HG03095 (cell line): ENCODE measurements at regions not wholly inside any gene's neighbourhood (a gene's known extent, or its start where the extent isn't known, plus 50 kb on each side); places are given as distances from the start of the nearest gene placed in this dataset.
"Not testable (repeated sequence)": the region's sequence is repeated elsewhere in the genome, so short reads cannot be mapped to it uniquely, and the experiment has no call there.

ENCODE experiments used
- ATAC-seq: cut with Tn5 transposase; IDR thresholded peaks from one replicate; pipeline ENCODE4 v1.9.1; 2021; ENCODE audit warnings: moderate library complexity; ENCODE audit not compliant: unreplicated experiment

DNA sequence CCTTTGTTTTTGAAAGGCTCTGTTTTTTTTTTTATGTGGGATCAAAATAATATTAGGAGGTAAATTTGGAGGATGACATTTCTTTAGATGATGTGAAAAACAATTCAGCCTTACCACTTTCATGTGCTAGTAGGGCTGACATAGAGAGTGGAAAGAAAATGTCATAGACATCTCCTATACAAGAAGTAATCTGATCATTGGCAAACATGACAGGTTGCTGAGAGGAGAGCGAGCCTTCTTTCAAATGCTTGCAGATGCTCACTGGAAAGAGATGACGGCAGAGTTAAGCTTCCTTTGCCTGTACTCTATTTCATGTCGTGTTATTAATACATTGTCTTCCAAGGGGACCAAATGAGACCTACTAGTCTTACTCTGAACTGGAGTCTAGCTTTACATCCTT lies 160.1 kb upstream of the DAP start:
- no peak for ATAC-seq

DNA sequence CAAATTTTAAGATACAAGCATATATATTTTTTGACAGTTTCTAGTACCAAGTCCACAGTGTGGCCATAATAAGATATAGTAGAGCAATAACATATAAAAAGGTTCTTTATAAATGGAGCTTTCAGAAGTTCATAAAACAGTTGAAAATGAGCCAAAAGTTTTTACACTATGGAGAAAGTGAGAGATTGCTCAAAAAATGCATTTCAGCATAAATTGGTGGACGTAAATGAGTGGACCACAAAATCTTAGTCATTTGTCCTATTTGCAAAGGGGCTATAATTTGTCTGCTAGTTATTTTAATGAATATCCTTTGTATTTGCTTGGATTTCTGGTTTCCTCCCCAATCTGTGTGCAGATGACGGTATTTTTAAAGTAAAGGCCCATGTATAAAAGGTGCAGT lies 159.4 kb upstream of the DAP start:
- no peak for ATAC-seq

DNA sequence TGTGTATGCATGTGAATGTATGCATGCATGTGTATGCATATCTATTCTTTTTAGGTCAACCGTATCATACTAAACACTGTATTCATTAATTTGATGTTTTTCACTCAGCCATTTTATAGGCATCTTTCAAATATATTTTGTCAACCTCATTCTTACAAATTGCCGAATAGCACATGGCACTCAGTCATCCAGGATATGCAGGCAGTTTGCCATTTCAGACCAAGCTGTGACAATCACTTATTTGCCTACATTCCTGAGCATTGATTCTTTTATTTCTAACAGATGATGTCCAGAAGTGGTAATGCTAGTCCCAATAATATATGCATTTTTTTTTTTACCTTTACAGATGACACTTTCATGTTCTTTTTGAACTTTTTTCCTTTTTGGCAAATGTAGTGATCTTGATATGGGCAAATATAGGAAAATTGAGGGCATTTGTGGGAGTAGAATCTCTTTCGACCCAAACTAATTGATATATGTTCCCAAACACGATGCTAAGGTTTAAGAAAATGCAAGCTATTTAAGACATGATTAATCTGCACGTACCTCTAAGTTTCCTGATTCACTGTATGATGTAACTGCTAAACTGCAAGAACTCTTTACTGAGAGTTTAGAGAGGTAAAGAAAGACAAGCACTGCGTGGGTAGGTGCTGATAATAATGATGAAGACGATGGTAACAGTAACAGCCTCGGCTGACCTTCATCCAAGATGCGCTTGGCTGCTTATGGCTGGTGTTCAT lies 153.9 kb upstream of the DAP start:
- no peak for ATAC-seq

DNA sequence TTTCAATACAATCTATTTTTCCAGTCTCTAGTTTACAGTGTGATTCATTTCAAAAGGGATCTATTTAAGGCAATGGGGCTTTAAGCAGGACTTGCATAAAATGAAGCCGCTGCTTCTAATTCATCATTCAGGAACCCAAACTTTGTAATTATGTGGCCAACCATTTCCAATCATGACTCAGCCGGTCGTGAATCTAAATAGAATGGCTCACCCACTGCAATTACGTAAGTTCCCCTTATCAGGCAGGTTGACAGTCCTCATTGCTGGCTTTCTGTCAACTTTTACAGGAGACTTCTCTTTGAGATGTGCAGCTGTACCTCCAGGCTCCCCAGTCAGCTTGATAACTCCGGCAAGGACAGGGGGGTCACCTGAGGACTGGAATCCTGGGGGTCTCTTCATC lies 152.8 kb upstream of the DAP start:
- no peak for ATAC-seq

DNA sequence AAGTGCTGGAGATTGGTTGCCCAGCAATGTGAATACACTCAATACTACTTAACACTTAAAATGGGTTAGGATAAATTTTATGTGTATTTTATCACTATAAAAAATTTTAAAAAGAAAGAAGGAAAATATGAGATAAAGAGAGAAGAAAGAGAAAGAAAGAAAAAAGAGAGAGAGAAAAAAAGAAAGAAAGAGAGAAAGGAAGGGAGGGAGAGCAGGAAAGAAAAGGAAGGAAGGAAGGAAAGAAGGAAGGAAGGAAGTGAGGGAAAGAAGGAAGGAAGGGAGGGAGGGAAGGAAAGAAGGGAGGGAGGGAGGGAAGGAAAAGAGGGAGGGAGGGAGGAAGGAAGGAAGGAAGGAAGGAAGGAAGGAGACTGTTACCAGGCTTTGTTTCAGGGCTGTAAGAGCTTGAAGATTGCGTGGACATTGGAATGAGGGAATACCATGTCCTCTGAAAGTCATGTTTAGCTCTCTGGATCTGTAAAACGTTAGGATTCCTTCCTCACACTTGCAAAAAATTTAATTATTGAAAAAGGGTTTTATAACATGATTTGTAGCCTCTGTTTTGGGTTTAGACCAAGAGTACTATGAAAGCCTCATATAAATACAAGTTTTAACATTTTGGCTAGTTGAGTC lies 152.3 kb upstream of the DAP start:
- no peak for ATAC-seq

DNA sequence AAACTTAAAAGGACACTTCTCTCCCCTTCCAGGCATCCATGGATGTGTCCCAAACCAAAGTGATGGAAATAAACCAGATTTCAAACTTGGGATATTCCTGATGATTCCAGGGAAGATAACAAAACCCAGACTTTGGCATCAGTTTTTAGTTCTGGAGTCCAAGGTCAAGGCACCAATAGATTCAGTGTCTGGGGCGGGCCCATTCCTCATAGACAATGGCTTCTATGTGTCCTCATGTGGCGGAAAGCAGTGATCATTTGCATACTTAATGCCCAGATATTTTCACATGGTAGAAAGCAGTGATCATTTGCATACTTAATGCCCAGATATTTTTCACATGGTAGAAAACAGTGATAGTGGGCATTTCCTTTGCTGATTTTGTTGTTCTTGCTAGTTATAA lies 151.4 kb upstream of the DAP start:
- ATAC-seq: no peak

DNA sequence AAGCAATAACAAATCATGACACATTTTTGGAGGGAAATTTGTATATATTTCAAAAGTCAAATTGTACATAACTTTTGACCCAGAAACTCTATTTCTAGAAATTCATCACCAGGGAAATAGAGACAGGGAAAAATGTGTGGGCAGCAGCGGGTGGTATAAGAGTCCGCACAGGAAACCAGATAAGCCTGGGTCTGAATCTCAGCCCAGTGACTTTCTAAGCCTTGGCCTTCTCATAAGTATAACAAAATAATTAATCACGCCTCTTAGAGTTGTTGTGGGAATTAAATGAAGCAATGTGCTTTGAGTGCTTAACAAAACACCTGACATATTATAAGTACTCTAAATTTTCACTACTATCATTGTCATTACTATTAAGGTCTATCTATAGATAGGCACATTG lies 149.2 kb upstream of the DAP start:
- no peak for ATAC-seq

DNA sequence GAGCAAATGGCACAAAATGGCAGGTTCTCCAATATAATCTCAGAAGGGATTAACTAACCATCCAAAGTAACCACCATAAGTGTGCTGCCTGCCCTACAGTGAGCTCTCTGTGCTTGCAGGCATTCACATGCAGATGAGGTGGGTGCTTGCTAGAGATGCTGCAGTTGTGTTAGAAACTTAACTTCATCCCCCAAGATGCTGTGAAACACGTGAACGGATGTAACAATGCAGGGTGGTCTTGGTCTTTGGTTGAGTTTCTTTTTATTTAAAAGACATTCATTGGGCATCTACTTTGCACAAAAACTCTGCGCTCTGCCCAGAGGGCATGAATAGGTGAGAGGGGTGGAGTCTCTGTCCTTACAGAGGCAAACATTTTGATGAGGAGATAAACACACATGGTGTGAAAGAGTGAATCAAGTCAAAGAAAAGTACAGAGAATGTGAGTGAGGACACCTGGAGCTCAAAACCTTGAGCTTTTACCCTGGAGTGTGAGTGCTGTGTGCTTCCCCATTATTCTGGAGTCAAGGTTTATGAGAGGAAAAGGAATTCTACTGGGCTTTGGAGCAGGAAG lies 143.9 kb upstream of the DAP start:
- no peak for ATAC-seq

DNA sequence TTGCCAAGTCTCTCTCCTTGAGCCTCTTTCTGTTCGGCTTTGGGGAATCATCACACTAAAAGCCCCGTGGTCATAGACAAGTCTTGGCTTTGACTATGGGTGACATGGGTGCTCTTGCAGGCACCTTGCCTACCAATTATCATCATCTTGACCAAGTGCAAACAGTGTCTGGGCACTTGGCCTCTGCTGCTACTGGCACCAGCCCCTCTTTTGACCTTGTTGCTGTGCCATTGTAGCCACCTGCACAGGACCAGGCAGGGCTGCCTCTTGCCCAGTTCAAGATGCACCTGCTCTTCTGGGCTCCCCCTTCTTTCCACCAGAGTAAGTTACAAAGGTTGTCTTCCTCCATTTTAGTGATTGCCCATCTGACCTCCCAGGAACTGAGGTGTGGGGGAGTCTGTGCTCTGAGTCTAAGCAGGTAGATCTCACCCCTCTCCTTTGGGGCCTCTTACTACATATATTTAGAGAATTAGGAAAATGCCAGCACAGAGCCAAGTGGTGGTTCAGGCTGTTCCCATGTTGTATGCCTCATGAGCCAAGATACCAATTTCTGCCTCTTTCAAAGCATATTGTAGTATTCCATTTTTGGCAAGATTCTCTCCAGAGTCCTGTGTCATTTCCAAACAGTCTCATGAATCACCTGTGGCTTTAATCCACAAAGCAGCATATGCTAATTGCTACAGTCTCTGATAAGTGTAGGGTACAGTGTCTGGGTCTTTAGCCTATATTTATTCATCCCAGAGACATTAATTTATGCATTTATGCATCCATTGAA lies 142.9 kb upstream of the DAP start:
- no peak for ATAC-seq

DNA sequence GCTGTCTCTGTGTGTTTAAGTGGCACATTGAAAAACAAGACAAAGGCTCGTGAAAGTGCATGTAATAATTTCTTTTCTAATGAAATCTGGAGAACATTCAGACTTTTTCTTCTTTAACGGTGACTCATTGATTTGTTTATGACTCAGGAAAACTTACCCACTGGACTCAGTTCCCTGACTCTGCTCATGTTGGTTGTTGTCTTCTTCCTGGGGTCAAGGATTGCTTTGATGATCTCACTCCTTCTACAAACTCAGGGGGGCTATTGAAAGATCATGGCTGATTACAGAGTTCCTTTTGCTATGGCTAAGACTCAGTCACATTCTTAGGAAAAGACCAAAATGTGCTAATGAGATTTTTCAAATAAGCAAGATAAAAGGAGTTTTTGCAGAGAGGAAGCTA lies 141.1 kb upstream of the DAP start:
- ATAC-seq: no peak

DNA sequence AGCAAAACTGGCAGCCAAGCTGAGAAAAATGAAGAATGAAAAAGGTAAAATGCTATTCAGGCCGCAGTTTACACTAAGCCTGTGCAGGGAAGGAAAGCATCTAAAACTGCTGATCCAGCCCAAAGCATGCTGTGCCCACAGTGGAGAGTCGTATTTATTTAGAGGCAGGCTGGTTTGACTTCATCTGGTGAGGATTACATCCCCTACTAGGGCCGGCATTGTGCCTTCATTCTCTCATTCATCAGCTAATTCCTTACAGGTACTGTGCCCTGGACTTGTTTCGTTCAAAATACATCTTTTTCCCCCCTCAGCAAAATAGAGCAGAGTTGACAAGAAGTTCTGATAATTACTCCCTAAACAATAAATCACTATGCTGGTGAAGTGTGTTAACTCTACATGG lies 137.5 kb upstream of the DAP start:
- ATAC-seq: no peak

DNA sequence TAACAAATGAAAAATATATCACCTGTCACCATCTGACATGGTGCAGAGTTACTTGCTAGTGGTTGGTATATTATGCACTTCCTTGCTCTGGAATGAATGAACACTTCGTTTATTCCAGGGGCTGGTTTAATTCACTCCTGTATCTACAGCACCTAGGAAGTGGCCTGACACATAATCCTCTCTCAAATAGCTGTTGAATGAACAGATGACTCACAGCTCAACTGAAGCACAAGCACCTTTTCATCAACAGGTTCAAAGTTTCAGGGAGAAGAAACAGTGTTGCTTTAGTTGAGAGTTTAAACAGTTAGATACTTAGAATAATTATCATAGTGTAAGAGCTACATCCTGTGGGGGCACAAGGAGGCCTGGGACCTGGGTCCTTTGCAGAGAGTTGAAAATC lies 135.0 kb upstream of the DAP start:
- ATAC-seq: no peak

DNA sequence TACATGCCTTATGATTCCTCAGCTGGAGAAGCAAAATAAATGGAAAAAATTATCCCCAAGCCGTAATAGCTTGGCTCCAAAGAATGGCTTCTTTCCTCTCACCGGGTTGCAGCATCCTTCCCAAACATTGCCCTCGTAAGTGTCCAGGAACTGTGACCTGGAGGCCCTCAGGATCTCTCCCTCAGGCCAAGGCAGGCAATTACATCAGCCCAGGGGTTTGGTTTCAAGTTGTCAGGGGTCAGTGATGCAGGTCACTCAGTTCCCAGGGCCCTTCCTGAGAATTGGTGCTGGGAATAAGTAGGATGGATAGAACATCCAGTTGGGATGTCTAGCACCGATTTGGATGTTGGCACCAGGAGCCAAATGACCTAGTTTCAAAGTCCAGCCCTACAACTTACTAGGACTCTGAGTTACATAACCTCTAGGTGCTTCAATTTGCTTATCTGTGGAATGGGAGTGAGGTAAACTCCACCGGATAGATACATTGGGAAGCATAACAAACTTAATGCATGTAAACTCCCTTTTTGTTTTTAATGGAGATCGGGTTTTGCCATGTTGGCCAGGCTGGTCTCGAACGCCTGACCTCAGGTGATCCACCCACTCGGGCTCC lies 133.5 kb upstream of the DAP start:
- ATAC-seq: no peak

DNA sequence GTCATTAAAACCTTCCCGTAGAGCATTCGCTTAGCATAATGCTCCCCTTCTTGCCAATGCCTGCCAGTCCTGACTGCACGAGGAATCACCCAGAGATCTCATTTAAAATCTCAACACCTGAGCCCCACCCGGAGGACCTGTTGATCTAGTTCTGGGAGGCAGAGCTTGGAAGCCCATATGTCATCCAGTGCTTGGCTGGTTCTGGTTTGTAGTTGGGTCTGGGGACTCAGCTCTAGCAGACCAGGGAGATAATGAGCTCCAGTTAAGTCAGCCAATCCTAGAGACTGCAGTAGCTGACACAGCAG lies 131.8 kb upstream of the DAP start:
- ATAC-seq: no peak

DNA sequence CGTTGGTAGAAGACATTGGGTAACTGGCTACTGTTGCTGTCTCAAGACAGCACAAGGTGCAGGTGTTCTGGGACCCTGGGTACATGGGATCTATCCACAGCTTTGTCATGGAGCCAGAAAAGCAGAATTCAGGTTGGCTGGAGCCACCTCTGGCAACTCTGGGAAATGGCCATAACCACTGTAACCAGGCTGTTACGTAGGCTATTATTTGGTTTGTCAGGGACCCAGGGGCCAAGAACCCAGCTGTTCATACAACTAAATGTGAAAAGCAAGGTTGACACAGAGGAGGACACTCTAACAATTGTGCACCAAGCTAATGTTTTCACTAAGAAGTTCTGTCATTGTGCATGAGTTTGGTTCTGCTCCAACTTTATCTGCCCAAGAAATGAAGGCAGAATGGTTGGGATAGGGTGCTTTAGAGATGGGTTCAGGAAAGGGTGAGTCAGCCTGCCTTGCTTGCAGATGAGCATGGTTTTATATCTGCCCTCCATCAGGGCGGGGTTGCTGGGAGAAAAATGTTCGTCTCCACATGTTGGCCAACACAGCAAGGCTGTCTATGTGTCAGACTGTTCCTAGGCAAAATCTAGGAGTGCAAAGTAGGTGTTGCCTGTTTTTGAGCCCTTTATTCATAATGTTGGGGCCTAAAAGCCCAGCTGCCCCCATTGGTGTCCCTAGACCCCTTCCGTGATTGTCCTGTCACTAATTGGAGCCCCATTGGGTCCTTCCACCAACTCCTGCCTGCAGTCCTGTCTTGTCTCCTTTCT lies 131.3 kb upstream of the DAP start:
- ATAC-seq: no peak

DNA sequence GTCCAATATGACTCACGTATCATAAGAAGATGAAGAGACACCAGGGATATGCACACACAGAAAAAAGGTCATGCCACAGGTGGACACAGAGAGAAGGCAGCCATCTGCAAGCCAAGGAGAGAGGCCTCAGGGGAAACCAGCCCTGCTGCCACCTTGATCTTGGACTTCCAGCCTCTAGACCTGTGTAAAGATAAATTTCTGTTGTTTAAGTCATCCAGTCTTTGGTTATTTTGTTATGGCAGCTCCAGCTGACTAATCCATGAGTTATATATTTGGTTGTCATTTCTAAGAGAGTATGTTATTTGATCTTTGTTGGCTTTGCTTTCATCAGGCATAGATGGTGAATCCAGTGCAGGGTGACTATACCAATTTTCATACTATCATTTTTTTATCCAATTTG lies 130.2 kb upstream of the DAP start:
- ATAC-seq: no peak

DNA sequence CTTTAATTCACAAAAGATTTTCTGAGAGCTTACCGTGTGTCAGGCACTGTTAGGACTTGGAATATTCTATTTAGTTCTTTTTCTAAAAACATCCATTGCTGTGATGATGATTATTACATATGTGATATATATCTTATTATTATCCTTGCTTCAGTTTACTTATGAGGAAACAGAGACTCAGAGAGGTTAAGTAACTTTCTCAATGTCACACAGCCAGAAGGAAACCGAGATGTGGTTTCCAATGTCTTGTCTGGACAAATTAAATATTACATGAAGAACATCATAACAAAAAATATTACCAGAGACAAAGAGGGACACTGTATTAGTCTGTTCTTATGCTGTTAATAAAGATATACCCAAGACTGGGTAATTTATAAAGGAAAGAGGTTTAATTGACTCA lies 125.5 kb upstream of the DAP start:
- no peak for ATAC-seq

DNA sequence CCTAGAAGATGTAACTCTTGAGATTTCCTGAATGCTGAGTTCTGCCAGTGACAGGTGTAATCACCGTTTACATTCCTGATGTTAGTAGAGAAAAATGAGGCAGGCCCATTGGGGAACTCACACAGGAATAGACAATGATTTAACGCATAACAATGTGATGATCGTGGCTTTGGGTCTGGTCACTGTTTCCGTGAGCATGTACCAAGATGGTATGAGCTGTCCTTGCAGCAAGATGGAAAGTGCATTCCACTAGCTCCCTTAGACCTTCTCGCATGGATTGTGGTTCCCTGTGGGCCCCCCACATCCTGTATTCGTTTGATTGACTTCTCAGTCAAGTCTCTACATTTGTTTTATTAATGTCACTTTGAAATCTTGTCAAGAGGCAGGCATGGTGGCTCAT lies 124.0 kb upstream of the DAP start:
- no peak for ATAC-seq

DNA sequence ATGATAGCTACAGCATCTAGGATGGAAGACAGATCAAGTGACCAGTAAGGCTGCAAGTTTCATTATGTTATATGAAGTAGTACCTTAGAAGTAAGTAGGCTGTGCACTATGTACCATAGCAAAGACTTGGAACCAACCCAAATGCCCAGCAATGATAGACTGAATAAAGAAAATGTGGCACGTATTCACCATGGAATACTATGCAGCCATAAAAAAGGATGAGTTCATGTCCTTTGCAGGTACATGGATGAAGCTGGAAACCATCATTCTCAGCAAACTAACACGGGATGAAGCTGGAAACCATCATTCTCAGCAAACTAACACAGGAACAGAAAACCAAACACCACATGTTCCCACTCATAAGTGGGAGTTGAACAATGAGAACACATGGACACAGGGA lies 122.9 kb upstream of the DAP start:
- not testable (repeated sequence) for ATAC-seq

DNA sequence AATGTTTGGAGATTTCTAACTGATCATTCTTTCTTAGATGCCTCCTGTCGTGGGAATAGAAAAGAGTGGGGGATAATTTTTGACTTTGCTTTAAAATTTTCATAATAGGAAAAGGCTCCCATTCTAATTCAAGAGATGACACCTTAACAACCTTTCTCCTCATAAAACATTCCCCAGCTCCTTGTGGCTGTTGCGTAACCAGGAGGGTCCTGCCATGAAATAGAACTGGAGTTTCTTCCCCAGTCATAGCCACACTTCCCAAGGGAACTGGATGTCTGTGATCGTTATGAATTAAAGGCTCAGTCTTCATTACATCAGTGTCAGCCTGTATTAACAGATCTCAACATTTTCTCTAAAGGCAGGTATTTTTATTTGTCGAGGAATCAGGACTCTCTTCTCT lies 119.9 kb upstream of the DAP start:
- ATAC-seq: no peak

DNA sequence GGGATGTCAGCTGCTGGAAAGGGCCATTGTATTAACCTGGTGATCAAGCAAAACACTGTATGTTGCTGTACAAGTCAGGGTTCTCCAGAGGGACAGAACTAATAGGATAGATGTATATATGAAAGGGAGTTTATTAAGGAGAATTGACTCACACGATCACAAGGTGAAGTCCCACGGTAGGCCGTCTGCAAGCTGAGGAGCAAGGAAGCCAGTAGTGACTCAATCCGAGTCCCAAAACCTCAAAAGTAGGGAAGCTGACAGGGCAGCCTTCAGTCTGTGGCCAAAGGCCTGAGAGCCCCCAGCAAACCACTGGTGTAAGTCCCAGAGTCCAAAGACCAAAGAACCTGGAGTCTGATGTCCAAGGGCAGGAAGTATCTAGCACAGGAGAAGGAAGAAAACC lies 116.0 kb upstream of the DAP start:
- not testable (repeated sequence) for ATAC-seq
